Stimulated activated CD4-positive, alpha-beta T cell treated with anti-CD3 and anti-CD28 coated beads, Interleukin-15, amount 100 ng/mL, for 48 hours (primary cell): ENCODE measurements at regions not wholly inside any gene's neighbourhood (a gene's known extent, or its start where the extent isn't known, plus 50 kb on each side); places are given as distances from the start of the nearest gene placed in this dataset.

ENCODE experiments used
- DNase-seq, 2 donors: peaks; one replicate each; pipeline ENCODE4 v3.0.0-alpha.2; 2020; ENCODE audit warnings: low read depth in 2 of 2

DNA sequence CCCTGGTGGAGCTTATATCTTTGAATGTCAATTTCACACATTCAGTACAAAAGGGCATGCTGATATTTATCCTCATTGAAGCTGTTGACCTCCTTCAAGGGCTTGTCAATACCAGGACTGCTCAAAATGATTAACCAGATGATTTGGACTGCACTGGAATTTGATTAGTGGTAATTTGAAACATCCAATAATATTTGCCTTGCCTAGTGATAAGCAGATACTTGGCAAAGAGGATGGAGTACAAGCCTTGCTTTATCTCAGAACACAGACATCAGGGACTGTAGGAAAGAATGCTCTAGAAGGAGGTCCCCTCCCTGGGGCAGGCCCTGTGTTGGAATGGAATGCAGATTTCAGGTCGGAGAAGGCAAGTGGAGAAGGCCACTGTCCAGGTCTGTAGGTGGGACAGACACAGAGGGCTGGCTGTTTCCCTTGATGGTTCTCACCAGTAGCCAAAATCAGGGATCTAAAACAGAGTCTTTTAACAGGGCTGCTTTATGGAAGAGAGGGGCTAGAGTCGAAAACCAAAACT is 64.8 kb upstream of the ZNF648 start:
- DNase-seq = no peak

DNA sequence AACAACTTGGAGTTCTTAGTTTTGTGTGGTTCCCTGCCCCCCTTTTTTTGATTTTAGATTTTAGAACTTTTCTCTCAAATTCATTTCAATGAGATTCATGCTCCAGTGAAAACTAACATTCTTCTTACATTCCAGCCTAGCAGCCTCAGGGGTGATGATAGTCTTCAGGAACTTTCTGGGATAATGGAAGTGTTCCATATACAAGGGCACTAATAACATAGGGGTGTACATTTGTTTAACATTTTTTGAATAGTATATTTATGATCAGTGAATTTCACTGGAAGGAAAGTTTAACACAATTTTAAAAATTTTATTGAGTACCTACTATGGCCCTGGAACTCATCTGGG is 61.4 kb upstream of the ZNF648 start:
- DNase-seq = no peak

DNA sequence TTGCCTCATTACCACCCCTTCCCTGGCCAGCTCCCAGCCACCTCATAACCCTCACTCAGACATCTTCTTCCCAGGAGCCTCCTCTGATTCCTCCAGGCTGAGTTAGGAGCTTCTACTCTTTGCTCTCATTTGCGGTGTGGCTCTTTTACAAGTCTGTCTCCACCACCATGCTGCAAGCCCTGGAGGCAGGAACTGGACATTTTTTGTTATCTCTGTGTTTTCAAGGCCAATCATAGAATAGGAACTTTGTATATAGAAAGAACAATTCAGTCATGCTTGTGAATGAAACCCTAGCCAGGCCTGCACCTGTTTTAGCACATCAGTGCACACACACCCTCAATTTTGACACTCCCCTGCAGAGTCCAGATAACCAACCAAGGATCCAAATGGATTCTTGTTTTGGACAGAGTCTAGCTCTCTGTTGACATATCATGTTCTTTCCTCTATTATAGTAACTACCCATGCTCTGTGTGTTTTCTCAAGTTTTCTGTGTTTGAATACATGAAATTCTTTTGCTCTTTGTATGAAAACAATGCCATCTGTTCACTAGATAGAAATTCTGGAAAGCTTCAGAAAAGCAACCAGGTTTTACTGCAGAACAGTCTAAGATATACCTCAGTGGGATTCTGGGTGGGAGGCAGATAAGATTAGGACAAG is 60.9 kb upstream of the ZNF648 start:
- no peak for DNase-seq

DNA sequence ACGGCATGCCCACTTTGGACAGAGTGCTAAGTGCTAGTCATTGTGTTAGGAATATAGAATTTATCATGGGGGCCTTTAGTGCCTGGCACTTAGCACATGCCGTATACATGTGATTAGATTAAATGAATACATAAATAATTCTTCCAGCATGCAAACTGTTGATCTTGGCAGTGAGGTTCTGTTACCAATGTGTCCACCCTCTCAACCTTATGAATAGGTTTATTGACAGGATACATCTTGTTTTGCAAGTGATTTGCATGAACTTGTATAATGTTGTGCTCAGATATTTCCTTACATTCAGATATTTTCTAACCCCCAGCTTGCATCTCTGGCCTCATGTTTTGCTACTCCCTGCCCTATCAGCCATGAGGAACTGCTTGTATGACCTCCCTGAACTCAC is 60.3 kb upstream of the ZNF648 start:
- no peak for DNase-seq

DNA sequence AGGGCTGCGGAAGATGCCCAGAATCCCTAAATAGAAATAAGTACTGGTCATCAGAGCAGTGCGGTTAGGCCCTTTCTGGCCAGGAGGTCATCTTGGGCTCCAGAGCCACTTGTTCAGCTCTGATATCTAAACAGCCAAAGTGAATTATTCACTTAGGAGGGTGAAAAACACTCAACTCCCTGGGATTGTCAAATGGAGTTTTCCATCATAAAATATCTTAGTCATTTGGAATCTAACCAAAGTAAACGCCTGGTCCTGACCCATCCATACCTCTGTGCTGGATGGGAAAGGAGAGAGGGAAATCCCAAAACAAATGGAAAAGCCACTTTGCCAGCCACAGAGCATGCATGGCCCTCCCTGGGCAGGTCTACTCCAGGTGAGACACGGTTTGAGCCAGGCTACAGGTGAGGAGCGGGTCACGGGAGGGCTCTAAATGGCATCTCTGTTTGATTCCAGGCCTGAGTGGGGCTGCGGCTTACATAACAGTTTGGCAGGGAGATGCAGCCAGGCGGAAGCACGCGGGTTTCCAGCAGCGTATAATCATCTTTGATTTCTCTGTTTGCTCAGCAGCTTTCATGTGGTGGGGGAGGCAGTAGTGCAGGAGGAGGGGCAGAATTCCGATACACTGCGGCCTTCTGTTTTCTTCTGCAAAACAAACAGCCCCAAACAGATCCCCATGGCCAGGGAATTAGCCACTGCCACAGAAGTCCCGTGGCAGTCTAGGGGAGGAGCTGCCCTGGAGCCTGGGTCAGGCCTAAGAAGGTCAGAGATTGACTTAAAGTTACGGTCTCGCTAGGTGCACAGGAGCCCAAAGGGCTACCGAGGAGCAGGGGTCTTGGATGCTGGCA is 59.1 kb upstream of the ZNF648 start:
- DNase-seq = no peak

DNA sequence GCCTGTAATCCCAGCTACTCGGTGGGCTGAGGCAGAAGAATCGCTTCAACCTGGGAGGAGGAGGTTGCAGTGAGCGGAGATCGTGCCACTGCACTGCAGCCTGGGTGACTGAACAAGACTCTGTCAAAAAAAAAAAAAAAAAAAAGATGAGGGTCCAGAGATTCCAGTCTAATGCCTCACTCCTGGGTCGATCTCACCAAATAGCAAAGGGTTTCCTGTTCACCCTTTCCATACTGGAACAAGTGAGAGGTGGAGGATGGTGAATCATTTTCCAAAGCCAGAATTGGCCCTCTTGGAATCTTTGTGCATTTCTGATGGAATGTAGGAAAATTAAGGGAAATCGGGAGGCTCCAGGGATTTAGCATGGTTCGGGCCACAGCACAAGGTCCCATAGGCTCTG is 58.1 kb upstream of the ZNF648 start:
- no peak for DNase-seq

DNA sequence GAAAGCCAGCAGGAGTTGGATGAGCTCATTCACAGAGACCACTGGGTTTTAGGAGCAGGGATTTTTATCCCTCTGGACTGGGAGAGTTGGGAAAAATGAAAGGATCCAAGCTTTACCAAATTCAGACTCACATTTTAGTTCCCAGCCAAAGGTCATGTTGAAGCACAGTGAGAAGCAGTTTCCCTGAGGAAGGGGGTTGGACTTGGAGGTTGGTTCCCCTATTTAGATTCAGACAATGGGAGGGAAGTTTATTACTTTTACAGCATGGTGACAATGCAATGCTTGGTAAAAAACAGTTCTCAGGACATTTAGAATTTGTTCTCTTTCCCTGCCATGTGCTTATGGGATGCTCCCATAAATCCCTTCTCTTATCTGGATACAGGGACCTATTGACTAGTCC is 57.3 kb upstream of the ZNF648 start:
- DNase-seq = no peak

DNA sequence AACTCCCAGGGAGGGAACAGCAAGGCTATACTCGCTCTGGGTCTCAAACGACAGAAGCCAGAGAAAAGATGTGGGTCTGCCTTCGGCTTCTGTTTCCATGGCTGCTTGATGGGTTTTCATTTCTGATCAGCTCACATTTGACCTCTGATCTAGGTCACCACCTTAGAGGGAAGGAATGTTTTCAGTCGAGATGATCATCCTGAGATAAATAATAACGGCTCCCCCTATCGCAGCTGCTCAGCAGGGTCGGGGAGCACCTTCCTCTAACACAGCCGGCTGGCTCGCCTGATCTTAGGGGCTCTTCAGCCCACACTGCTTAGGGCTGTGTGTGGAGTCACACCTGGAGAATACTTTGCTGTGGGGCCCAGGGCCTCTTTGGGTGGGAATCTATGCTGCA is 53.1 kb upstream of the ZNF648 start:
- DNase-seq = no peak

DNA sequence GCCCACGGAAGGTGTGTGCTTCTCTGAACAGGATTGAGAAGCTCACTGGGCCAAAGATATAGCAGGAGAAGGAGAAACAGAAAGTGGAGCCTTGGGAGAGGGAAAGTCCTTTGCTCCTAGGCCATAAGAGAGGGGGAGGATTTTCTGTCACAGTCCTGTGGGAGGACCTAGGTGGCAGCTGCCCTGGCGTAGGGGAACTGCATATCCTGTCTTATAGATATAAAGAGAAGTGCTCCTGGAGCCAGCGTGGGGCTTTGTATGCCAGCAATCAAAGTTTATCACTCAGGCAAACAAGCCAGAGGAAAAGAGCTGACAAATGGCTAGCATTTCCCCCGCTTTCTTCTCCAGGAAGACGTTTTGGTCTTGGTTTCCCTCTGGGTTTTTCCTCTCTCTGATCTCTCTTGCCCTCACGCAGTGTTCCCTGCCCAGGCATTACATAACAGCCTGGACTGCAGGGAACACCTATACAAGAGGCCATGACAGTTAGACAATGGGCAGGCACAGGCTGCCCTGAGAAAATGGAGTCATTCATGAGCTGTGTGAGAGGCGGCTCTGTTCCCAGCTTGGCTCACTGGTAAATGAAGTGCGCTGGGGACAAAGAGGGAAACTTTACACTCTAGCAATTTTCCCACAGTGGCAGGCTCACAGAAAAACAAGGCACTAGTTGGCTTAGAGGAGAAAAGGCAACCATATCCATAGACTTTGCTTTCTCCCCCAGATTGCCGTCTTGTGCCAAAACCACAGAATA is 52.5 kb upstream of the ZNF648 start:
- DNase-seq = no peak

DNA sequence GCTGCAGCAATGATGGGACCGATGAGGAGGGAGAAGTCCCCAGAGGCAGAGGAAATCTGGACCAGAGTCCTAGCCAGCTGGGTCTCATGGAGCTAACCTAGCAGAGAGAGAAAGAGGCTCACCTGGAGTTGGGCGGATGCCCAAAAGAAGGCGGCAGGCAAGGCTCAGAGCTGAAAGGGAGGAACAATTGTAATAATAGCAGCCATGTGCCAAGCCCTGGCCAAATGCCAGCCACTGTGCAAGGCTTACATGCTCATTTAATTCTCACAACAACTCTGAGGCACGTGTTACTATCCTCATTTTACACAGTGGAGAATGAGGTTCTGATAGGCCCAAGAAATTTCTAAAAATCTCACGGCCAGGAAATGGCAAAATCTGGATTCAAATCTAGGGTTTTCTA is 50.0 kb upstream of the ZNF648 start:
- DNase-seq = no peak
